ENCODE measurements at regions not wholly inside any gene's neighbourhood (a gene's known extent, or its start where the extent isn't known, plus 50 kb on each side); places are given as distances from the start of the nearest gene placed in this dataset.

DNA sequence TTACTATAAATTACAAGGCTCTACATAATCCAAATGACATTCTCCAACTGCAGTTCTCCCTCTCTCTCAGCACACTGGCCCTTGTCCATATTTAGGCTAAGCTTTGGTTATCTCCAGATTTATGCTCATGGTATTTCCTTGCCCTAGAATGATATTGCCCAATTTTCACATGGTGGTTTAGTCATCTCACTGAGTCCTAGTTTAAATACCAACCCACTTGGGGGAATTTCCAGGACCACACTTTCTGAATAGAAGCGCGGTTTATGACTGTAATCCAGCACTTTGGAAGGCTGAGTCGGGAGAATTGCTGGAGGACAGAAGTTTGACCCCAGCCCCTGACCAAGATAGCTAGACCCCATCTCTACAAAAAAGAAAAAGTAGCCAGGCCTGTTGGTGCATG is 280.1 kb upstream of the MON1B start:
- Mint-ChIP-seq H3K4me3 (no peak overlapping the region), H3K36me3 (peaks cover 0 to 4% (median 0%) of the 10 kb centered on the region in 5 donors), H3K4me1 (no peaks in the 10 kb centered on the region), H3K9me3 (peaks cover 0 to 3% (median 0%) of the 10 kb centered on the region in 11 donors), H3K27ac (no peak overlapping the region), H3K27me3 (no peaks in the 10 kb centered on the region)
- H3K27me3 ChIP-seq (ENCODE audit: control insufficient read depth in 2 of 2, insufficient read depth in 2 of 2, low read length in 2 of 2) = no peaks in the 10 kb centered on the region
- intact Hi-C loops (cut with micrococcal nuclease) = no loop called here
- DNase-seq (no peak), ATAC-seq (no peak)
- H3K4me1 ChIP-seq (ENCODE audit: control insufficient read depth in 2 of 2, insufficient read depth in 2 of 2, low read length in 2 of 2) = no peaks in the 10 kb centered on the region
- ChIA-PET CTCF (no interaction called here), POLR2A (no interaction called here)
- H3K9me3 ChIP-seq (ENCODE audit: control insufficient read depth in 2 of 3, low read length in 3 of 3) = no peaks in the 10 kb centered on the region
- no peak overlapping the region for H3K27ac ChIP-seq (ENCODE audit: low read depth, low read length)
- H3K36me3 ChIP-seq (ENCODE audit: control insufficient read depth in 2 of 3, insufficient read depth in 3 of 3, low read length in 3 of 3) = no peaks in the 10 kb centered on the region
- H3K4me3 ChIP-seq (ENCODE audit: low read length) = no peak overlapping the region

DNA sequence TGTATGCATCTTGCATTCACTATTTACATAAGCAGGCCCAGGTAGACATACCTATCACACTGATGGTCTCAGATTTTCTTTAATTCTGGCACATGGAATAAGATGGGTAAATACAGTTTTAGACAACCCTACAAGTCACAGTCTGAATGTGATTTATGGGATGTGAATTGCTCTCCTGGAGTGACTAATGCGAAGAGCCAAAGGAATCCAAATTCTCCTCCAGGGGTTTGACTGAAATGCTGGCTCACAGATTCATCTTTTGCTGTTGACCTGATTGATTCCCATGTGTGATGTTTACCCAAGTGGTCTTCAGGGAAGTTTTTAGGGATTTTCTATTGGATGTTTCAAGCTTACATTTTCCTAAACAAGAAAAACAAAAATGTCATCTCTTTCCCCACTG is 277.9 kb upstream of the MON1B start:
- Mint-ChIP-seq H3K36me3 (peaks cover 0 to 4% (median 0%) of the 10 kb centered on the region in 5 donors), H3K9me3 (peaks cover 0 to 6% (median 2%) of the 10 kb centered on the region in 11 donors), H3K27me3 (no peaks in the 10 kb centered on the region), H3K4me1 (no peaks in the 10 kb centered on the region), H3K27ac (no peak overlapping the region), H3K4me3 (no peak overlapping the region)
- no peak overlapping the region for H3K4me3 ChIP-seq (ENCODE audit: low read length)
- no peak for DNase-seq
- H3K27ac ChIP-seq (ENCODE audit: low read depth, low read length) = no peak overlapping the region
- CTCF ChIA-PET = no interaction called here
- H3K9me3 ChIP-seq (ENCODE audit: control insufficient read depth in 2 of 3, low read length in 3 of 3) = no peaks in the 10 kb centered on the region
- intact Hi-C loops (cut with micrococcal nuclease) = no loop called here
- H3K36me3 ChIP-seq (ENCODE audit: control insufficient read depth in 2 of 3, insufficient read depth in 3 of 3, low read length in 3 of 3) = no peaks in the 10 kb centered on the region
- no peaks in the 10 kb centered on the region for H3K4me1 ChIP-seq (ENCODE audit: control insufficient read depth in 2 of 2, insufficient read depth in 2 of 2, low read length in 2 of 2)
- H3K27me3 ChIP-seq (ENCODE audit: control insufficient read depth in 2 of 2, insufficient read depth in 2 of 2, low read length in 2 of 2) = no peaks in the 10 kb centered on the region
- no peak for ATAC-seq
- POLR2A ChIA-PET = no interaction called here

DNA sequence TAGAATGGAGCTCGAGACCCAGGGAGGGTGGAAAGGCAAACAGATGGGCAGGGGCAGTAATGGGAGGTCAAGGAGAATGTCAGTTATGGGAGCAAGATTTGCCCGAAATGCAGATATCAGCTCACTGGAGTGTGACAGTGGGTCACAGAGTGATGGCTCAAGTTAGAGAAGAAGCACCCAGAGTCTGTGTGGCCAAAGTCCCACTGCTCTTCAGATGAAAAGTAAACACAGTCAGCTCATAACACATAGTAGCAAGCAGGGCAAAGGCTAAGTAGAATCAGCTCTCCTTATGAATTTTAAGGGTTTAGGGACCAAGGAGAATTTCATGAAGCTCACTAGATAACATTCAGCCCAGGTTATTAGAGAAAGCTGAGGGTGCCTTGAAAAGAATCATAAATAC is 264.9 kb upstream of the MON1B start:
- intact Hi-C loops (cut with micrococcal nuclease) = no loop called here
- H3K9me3 ChIP-seq (ENCODE audit: control insufficient read depth in 2 of 3, low read length in 3 of 3) = no peaks in the 10 kb centered on the region
- Mint-ChIP-seq H3K27me3 (peaks cover 0 to 5% (median 0%) of the 10 kb centered on the region in 5 donors), H3K36me3 (no peaks in the 10 kb centered on the region), H3K4me3 (no peak overlapping the region), H3K27ac (no peak overlapping the region), H3K9me3 (peaks cover 0 to 6% (median 2%) of the 10 kb centered on the region in 11 donors), H3K4me1 (no peaks in the 10 kb centered on the region)
- no peaks in the 10 kb centered on the region for H3K4me1 ChIP-seq (ENCODE audit: control insufficient read depth in 2 of 2, insufficient read depth in 2 of 2, low read length in 2 of 2)
- ChIA-PET POLR2A (no interaction called here), CTCF (no interaction called here)
- no peak for ATAC-seq
- no peak overlapping the region for H3K27ac ChIP-seq (ENCODE audit: low read depth, low read length)
- H3K36me3 ChIP-seq (ENCODE audit: control insufficient read depth in 2 of 3, insufficient read depth in 3 of 3, low read length in 3 of 3) = no peaks in the 10 kb centered on the region
- H3K4me3 ChIP-seq (ENCODE audit: low read length) = no peak overlapping the region
- DNase-seq = no peak
- H3K27me3 ChIP-seq (ENCODE audit: control insufficient read depth in 2 of 2, insufficient read depth in 2 of 2, low read length in 2 of 2) = no peaks in the 10 kb centered on the region

DNA sequence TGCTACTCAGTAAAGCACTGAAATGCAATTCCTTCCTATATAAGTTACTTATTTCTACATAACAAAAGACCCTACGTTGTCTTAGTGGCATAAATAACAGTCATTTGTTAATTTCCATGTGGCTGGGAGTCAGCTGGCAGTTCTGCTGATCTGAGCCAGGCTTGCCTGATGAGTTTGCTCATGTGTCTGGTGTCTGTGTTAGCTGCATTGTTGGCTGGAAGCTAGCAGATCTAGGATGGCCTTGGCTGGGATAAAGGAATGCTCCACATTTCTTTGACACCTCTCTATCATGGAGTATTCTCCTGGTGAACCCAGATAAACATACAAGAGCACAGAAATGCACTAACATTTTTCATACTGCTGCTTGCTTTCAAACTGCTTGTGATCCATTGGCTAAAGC is 264.4 kb upstream of the MON1B start:
- no peak for ATAC-seq
- Histone ChIP-seq H3K27ac (ENCODE audit: low read depth, low read length) (no peak overlapping the region), H3K4me3 (ENCODE audit: low read length) (no peak overlapping the region), H3K4me1 (ENCODE audit: control insufficient read depth in 2 of 2, insufficient read depth in 2 of 2, low read length in 2 of 2) (no peaks in the 10 kb centered on the region), H3K27me3 (ENCODE audit: control insufficient read depth in 2 of 2, insufficient read depth in 2 of 2, low read length in 2 of 2) (no peaks in the 10 kb centered on the region), H3K9me3 (ENCODE audit: control insufficient read depth in 2 of 3, low read length in 3 of 3) (no peaks in the 10 kb centered on the region), H3K36me3 (ENCODE audit: control insufficient read depth in 2 of 3, insufficient read depth in 3 of 3, low read length in 3 of 3) (no peaks in the 10 kb centered on the region)
- intact Hi-C loops (cut with micrococcal nuclease) = no loop called here
- Mint-ChIP-seq H3K9me3 (peaks cover 0 to 6% (median 2%) of the 10 kb centered on the region in 11 donors), H3K27me3 (peaks cover 0 to 5% (median 0%) of the 10 kb centered on the region in 5 donors), H3K4me3 (no peak overlapping the region), H3K36me3 (no peaks in the 10 kb centered on the region), H3K27ac (no peak overlapping the region), H3K4me1 (no peaks in the 10 kb centered on the region)
- no peak for DNase-seq
- POLR2A ChIA-PET = no interaction called here
- CTCF ChIA-PET = no interaction called here

DNA sequence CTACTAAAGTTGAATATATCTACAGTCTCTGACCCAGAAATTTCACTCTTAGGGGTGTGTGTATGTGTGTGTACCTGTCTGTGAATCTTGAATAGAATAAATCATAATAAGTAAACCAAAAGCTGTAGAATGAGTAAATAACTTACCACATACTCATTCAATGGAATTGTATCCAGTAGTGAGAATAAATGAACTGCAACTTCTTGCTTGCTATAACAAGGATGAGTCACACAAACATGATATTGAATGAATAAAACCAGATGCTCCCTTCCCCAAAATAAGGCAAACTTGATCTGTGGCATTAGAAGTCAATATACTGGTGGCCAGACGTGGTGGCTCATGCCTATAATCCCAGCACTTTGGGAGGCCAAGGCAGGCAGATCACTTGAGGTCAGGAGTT is 259.8 kb upstream of the MON1B start:
- H3K36me3 Mint-ChIP-seq = no peaks in the 10 kb centered on the region
- no peaks in the 10 kb centered on the region for H3K36me3 ChIP-seq (ENCODE audit: control insufficient read depth in 2 of 3, insufficient read depth in 3 of 3, low read length in 3 of 3)
- H3K27ac ChIP-seq (ENCODE audit: low read depth, low read length) = no peak overlapping the region
- H3K27ac Mint-ChIP-seq = no peak overlapping the region
- no peaks in the 10 kb centered on the region for H3K4me1 ChIP-seq (ENCODE audit: control insufficient read depth in 2 of 2, insufficient read depth in 2 of 2, low read length in 2 of 2)
- H3K4me3 Mint-ChIP-seq = no peak overlapping the region
- H3K4me1 Mint-ChIP-seq = peaks cover 0 to 2% (median 0%) of the 10 kb centered on the region in 7 donors
- no peak overlapping the region for H3K4me3 ChIP-seq (ENCODE audit: low read length)
- ChIA-PET CTCF (no interaction called here), POLR2A (no interaction called here)
- no peaks in the 10 kb centered on the region for H3K9me3 ChIP-seq (ENCODE audit: control insufficient read depth in 2 of 3, low read length in 3 of 3)
- intact Hi-C loops (cut with micrococcal nuclease) = no loop called here
- H3K9me3 Mint-ChIP-seq = peaks cover 0 to 14% (median 4%) of the 10 kb centered on the region in 11 donors
- H3K27me3 Mint-ChIP-seq = no peaks in the 10 kb centered on the region
- ATAC-seq (no peak), DNase-seq (no peak)
- H3K27me3 ChIP-seq (ENCODE audit: control insufficient read depth in 2 of 2, insufficient read depth in 2 of 2, low read length in 2 of 2) = no peaks in the 10 kb centered on the region

DNA sequence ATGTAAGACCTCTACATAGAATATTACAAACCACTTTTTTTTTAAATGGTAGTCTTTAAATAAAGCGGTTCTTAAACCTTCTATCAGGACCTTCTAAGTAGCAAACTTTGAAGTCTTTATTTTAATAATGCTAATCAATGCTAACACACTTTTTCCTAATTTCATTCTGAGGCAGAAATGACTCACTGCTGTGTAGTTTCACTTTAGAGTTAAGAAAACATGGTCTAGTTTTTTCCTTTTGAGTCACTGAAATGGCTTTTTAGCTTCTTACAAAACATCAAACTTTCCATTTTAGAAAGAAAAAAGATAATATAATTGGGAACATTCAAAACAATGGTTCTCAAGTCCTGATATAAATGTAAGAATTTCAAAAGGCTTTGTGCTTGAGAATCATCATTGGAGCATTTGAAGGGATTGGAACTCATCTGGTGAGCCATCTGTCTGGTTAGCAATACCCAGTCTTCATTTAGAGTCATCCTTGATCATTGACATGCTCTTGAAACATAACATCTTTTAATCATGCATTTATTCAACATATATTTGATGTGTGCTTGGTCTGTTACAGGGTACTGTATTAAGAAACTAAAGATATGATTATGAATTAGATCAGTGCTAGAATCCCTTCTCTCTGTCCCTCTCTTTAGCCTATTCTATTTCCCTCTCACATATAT is 258.3 kb upstream of the MON1B start:
- peaks cover 0 to 14% (median 4%) of the 10 kb centered on the region in 11 donors for H3K9me3 Mint-ChIP-seq
- intact Hi-C loops (cut with micrococcal nuclease) = no loop called here
- Histone ChIP-seq H3K4me3 (ENCODE audit: low read length) (no peak overlapping the region), H3K4me1 (ENCODE audit: control insufficient read depth in 2 of 2, insufficient read depth in 2 of 2, low read length in 2 of 2) (no peaks in the 10 kb centered on the region), H3K36me3 (ENCODE audit: control insufficient read depth in 2 of 3, insufficient read depth in 3 of 3, low read length in 3 of 3) (no peaks in the 10 kb centered on the region), H3K27me3 (ENCODE audit: control insufficient read depth in 2 of 2, insufficient read depth in 2 of 2, low read length in 2 of 2) (no peaks in the 10 kb centered on the region), H3K27ac (ENCODE audit: low read depth, low read length) (no peak overlapping the region), H3K9me3 (ENCODE audit: control insufficient read depth in 2 of 3, low read length in 3 of 3) (no peaks in the 10 kb centered on the region)
- ATAC-seq (no peak), DNase-seq (no peak)
- POLR2A ChIA-PET = no interaction called here
- H3K27me3 Mint-ChIP-seq = no peaks in the 10 kb centered on the region
- CTCF ChIA-PET = interaction anchor here (0.6 kb wide), 1 partner anchor 1954 kb away, joined by 3 read pairs; no protein-coding TSS in a partner anchor
- no peak overlapping the region for H3K4me3 Mint-ChIP-seq
- H3K4me1 Mint-ChIP-seq = peaks cover 0 to 2% (median 0%) of the 10 kb centered on the region in 7 donors
- H3K36me3 Mint-ChIP-seq = no peaks in the 10 kb centered on the region
- no peak overlapping the region for H3K27ac Mint-ChIP-seq

DNA sequence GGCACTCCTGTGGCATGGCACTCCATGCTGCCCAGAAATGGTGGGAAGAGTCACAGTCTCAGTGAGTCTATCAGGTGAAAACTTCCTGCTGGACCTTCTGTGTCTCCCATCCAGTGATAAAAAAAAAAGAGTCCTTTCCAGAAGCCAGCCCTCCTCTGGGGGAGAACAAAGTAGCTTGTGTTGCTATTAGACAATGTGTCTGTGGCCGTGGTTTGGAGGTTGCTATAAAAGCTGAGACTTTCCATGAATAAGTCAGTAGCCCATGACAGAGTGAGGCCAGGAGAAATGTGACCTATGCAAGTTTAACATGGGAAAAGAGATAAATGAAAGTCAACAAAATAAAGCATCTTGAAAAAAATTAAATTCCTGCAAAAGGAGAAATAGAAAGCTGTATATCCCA is 250.7 kb upstream of the MON1B start:
- Mint-ChIP-seq H3K9me3 (peaks cover 0 to 12% (median 4%) of the 10 kb centered on the region in 11 donors), H3K36me3 (no peaks in the 10 kb centered on the region), H3K4me1 (no peaks in the 10 kb centered on the region), H3K4me3 (no peak overlapping the region), H3K27ac (no peak overlapping the region), H3K27me3 (peaks cover 0 to 8% (median 0%) of the 10 kb centered on the region in 5 donors)
- Histone ChIP-seq H3K4me3 (ENCODE audit: low read length) (no peak overlapping the region), H3K27me3 (ENCODE audit: control insufficient read depth in 2 of 2, insufficient read depth in 2 of 2, low read length in 2 of 2) (no peaks in the 10 kb centered on the region), H3K9me3 (ENCODE audit: control insufficient read depth in 2 of 3, low read length in 3 of 3) (no peaks in the 10 kb centered on the region), H3K36me3 (ENCODE audit: control insufficient read depth in 2 of 3, insufficient read depth in 3 of 3, low read length in 3 of 3) (no peaks in the 10 kb centered on the region), H3K4me1 (ENCODE audit: control insufficient read depth in 2 of 2, insufficient read depth in 2 of 2, low read length in 2 of 2) (no peaks in the 10 kb centered on the region), H3K27ac (ENCODE audit: low read depth, low read length) (no peak overlapping the region)
- ChIA-PET POLR2A (interaction anchor here (0.7 kb wide), 1 partner anchor 522 kb away, joined by 5 read pairs; no protein-coding TSS in a partner anchor), CTCF (no interaction called here)
- DNase-seq = no peak
- intact Hi-C loops (cut with micrococcal nuclease) = no loop called here
- no peak for ATAC-seq
